T1000 (cell line): ENCODE measurements at regions not wholly inside any gene's neighbourhood (a gene's known extent, or its start where the extent isn't known, plus 50 kb on each side); places are given as distances from the start of the nearest gene placed in this dataset.

Experiments used
- DNase-seq: peaks from one replicate; lab custom pipeline; 2025; ENCODE audit warnings: mixed read lengths; lab: John Stamatoyannopoulos, UW

- DNase-seq = no peak
These were observed 263.2 kb upstream of the RGS18 start for GRCh38 chr1:191895049-191895448.

- DNase-seq = no peak
These were observed 262.7 kb upstream of the RGS18 start for GRCh38 chr1:191895462-191896058.

- DNase-seq = no peak
These were observed 261.1 kb upstream of the RGS18 start for GRCh38 chr1:191897134-191897533.

GRCh38 chr1:191901651-191902050 is 256.6 kb upstream of the RGS18 start:
- no peak for DNase-seq

GRCh38 chr1:191904991-191905390 is 253.3 kb upstream of the RGS18 start:
- no peak for DNase-seq

GRCh38 chr1:191905781-191906180 is 252.5 kb upstream of the RGS18 start:
- DNase-seq = no peak

- DNase-seq = no peak
These were observed 251.1 kb upstream of the RGS18 start for GRCh38 chr1:191907121-191907520.

GRCh38 chr1:191910245-191910644 is 248.0 kb upstream of the RGS18 start:
- no peak for DNase-seq

GRCh38 chr1:191912517-191912916 is 245.7 kb upstream of the RGS18 start:
- no peak for DNase-seq

GRCh38 chr1:191913260-191913977 is 244.8 kb upstream of the RGS18 start:
- no peak for DNase-seq

GRCh38 chr1:191929383-191929782 is 228.9 kb upstream of the RGS18 start:
- no peak for DNase-seq

GRCh38 chr1:191943684-191944083 is 214.6 kb upstream of the RGS18 start:
- no peak for DNase-seq

GRCh38 chr1:191953526-191953925 is 204.7 kb upstream of the RGS18 start:
- no peak for DNase-seq

- no peak for DNase-seq
These were observed 198.4 kb upstream of the RGS18 start for GRCh38 chr1:191959856-191960255.

- DNase-seq = no peak
These were observed 195.0 kb upstream of the RGS18 start for GRCh38 chr1:191963286-191963685.

GRCh38 chr1:191963781-191964455 is 194.3 kb upstream of the RGS18 start:
- DNase-seq = no peak

GRCh38 chr1:191969290-191969689 is 189.0 kb upstream of the RGS18 start:
- DNase-seq = no peak

GRCh38 chr1:191970116-191970515 is 188.1 kb upstream of the RGS18 start:
- DNase-seq = no peak

- no peak for DNase-seq
These were observed 186.8 kb upstream of the RGS18 start for GRCh38 chr1:191971447-191971846.

GRCh38 chr1:191974004-191974403 is 184.3 kb upstream of the RGS18 start:
- DNase-seq = no peak

- no peak for DNase-seq
These were observed 180.3 kb upstream of the RGS18 start for GRCh38 chr1:191977874-191978506.

- no peak for DNase-seq
These were observed 173.4 kb upstream of the RGS18 start for GRCh38 chr1:191984856-191985255.

- no peak for DNase-seq
These were observed 166.1 kb upstream of the RGS18 start for GRCh38 chr1:191992118-191992517.
